ENCODE measurements at regions not wholly inside any gene's neighbourhood (a gene's known extent, or its start where the extent isn't known, plus 50 kb on each side); places are given as distances from the start of the nearest gene placed in this dataset.

DNA sequence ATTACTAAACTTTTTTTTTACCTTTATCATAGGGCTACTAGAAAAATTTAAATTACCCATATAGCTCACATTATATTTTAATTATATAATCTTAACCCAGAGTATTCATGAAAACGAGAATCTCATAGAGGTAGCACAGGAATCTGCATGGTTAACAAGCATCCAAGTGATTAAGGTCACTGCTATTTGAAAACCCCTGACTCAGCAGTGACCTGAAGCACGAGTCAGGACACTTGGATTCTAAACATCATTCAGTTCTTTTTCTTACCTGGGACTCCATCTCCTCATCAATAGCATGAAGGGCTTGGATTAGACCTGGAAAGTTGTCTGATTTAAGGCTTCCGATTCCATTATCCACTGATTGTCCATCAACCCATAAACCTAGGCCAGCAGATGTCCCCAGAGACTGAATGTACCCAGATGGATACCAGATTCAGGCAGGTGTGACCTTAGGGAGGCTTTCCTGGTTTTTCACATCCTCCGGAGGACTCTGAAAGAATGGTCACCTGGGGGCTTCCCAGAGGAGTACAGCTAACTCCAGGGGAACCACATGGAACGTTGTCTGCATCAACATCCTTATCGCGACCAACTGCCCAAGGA, 174.3 kb downstream of the SETD4 start:
- 75 to 83% (median 78%) methylated on average over 7 of the region's 7 CpGs for WGBS, 4 donors
- intact Hi-C loops (cut with DNase I) = no loop called here
- Histone ChIP-seq H3K4me1 (replicated peaks in 1 of 2) (no peaks in the 10 kb centered on the region), H3K27me3 (peaks cover 6% of the 10 kb centered on the region), H3K4me3 (no peak overlapping the region), H3K27ac (no peak overlapping the region), H3K36me3 (replicated peaks in 1 of 2) (no peaks in the 10 kb centered on the region), H3K9me3 (replicated peaks in 1 of 3) (no peaks in the 10 kb centered on the region)
- TF ChIP-seq POLR2A (IDR thresholded peaks at IDR 0.05) (no peak), CTCF (IDR thresholded peaks at IDR 0.05) (no peak)
- DNase-seq = no peak

DNA sequence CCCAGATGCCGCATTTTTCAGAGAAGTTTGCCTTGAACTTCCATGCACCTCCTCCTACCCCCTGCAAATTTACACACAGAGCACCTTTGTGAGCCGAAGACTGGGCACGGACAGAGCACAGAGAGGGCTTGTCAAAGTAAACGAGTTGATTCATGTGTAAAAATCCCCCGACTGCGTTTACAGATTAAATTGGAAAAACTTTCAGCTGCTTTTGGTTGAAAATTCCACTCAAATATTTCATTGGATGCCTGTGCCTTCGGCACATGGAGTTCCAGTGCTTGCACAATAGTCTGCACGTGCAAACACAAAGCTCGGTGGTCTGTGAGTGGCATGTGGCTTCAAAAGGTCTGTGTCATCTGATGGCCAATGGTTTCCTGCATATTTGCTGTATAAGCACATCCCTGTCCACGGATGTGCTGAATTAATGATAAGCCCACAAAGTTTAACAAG, 177.5 kb downstream of the SETD4 start:
- no peaks in the 10 kb centered on the region for H3K4me1 ChIP-seq (replicated peaks in 1 of 2)
- no peak overlapping the region for H3K4me3 ChIP-seq
- WGBS, 4 donors = 34 to 42% (median 39%) methylated on average over 10 of the region's 10 CpGs
- H3K9me3 ChIP-seq (replicated peaks in 1 of 3) = no peaks in the 10 kb centered on the region
- intact Hi-C loops (cut with DNase I) = no loop called here
- no peaks in the 10 kb centered on the region for H3K36me3 ChIP-seq (replicated peaks in 1 of 2)
- H3K27ac ChIP-seq = no peak overlapping the region
- TF ChIP-seq CTCF (IDR thresholded peaks at IDR 0.05) = no peak
- no peak for TF ChIP-seq POLR2A (IDR thresholded peaks at IDR 0.05)
- H3K27me3 ChIP-seq = peaks cover 6% of the 10 kb centered on the region
- no peak for DNase-seq

GRCh38 chr21:35873441-35873840, 186.9 kb downstream of the SETD4 start:
- TF ChIP-seq POLR2A (IDR thresholded peaks at IDR 0.05) (no peak), CTCF (IDR thresholded peaks at IDR 0.05) (no peak)
- Histone ChIP-seq H3K4me1 (replicated peaks in 1 of 2) (no peaks in the 10 kb centered on the region), H3K4me3 (no peak overlapping the region), H3K27ac (no peak overlapping the region), H3K9me3 (replicated peaks in 1 of 3) (no peaks in the 10 kb centered on the region), H3K27me3 (no peaks in the 10 kb centered on the region), H3K36me3 (replicated peaks in 1 of 2) (no peaks in the 10 kb centered on the region)
- no peak for DNase-seq
- 38 to 53% (median 43%) methylated on average over 2 of the region's 2 CpGs for WGBS, 4 donors
- intact Hi-C loops (cut with DNase I) = no loop called here

- no peak for DNase-seq
- Histone ChIP-seq H3K4me1 (replicated peaks in 1 of 2) (no peaks in the 10 kb centered on the region), H3K4me3 (no peak overlapping the region), H3K36me3 (replicated peaks in 1 of 2) (no peaks in the 10 kb centered on the region), H3K27ac (no peak overlapping the region), H3K27me3 (no peaks in the 10 kb centered on the region), H3K9me3 (replicated peaks in 1 of 3) (no peaks in the 10 kb centered on the region)
- intact Hi-C loops (cut with DNase I) = no loop called here
- WGBS, 4 donors = 66 to 88% (median 81%) methylated on average over 2 of the region's 2 CpGs
- no peak for TF ChIP-seq POLR2A (IDR thresholded peaks at IDR 0.05)
Observed at GRCh38 chr21:35871906-35872305, 188.4 kb downstream of the SETD4 start.

DNA sequence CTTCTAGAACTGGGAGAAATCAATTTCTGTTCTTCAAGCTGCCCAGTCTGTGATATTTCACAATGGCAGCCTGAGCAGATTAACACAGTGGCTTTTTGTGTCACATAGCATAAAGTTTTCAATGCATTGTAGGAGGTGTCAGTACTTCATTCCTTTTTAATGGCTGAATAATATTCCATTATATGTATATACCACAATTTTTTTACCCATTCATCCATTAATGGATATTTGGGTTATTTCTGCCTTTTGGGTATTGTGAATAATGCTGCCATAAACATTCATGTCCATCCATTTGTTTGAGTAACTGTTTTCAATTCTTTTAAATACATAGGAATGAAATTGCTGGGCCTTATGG, 191.5 kb downstream of the SETD4 start:
- no peak for DNase-seq
- H3K4me3 ChIP-seq = no peak overlapping the region
- H3K27ac ChIP-seq = no peak overlapping the region
- no peaks in the 10 kb centered on the region for H3K9me3 ChIP-seq (replicated peaks in 1 of 3)
- no peaks in the 10 kb centered on the region for H3K4me1 ChIP-seq (replicated peaks in 1 of 2)
- TF ChIP-seq POLR2A (IDR thresholded peaks at IDR 0.05) (no peak), CTCF (IDR thresholded peaks at IDR 0.05) (no peak)
- H3K36me3 ChIP-seq (replicated peaks in 1 of 2) = no peaks in the 10 kb centered on the region
- intact Hi-C loops (cut with DNase I) = no loop called here
- H3K27me3 ChIP-seq = no peaks in the 10 kb centered on the region

All from adrenal gland (tissue), 9 donors.